HCT116 (cell line): ENCODE measurements at regions not wholly inside any gene's neighbourhood (a gene's known extent, or its start where the extent isn't known, plus 50 kb on each side); places are given as distances from the start of the nearest gene placed in this dataset.

Experiments used
- ATAC-seq: fragments of 200-7000 bp; cut with Tn5 transposase; 2 replicates; pipeline ENCODE4 v1.9.1; 2020; ENCODE audit warnings: mild to moderate bottlenecking, moderate library complexity
- BruUV-seq: library from RNA; stranded (reverse); fragments of 400-500 nt; replicated peaks from 2 replicates; lab custom pipeline; 2021; lab: Mats Ljungman, UMichigan
- CTCF ChIA-PET: fragments of 300-600 bp; sonication (Branson Sonifier 250); formaldehyde crosslinking; loops from one replicate; lab custom pipeline; 2021; ENCODE audit warnings: antibody characterized with exemption; lab: Charles Lee
- POLR2A ChIA-PET: fragments of 300-600, 350-600 bp; sonication (Branson Sonifier 250); formaldehyde crosslinking; loops from one replicate; lab custom pipeline; 2021; ENCODE audit warnings: antibody characterized with exemption; lab: Charles Lee
- RAD21 ChIA-PET, 2 experiments: fragments of 300-600 bp; sonication (Branson Sonifier 250); formaldehyde crosslinking; loops; one replicate each; lab custom pipeline; 2023; ENCODE audit warnings: low total read pairs in 2 of 2; ENCODE audit not compliant: uncharacterized antibody in 2 of 2, unreplicated experiment in 2 of 2, low non-redundant PET in 1 of 2; lab: Charles Lee
- DNase-seq: peaks from one replicate; pipeline ENCODE4 v3.0.0-alpha.2; 2010; ENCODE audit warnings: low read depth, low spot score
- H2AFZ ChIP-seq: fragments of 200-600 bp; shearing (Covaris generic), sonication (generic); 2 replicates; pipeline ENCODE4 v1.6.1; 2017; ENCODE audit warnings: low read depth, mixed run types, mixed read lengths, antibody characterized with exemption, low read length; ENCODE audit not compliant: poor library complexity, severe bottlenecking
- H3K27ac ChIP-seq: 2 replicates; pipeline ENCODE4 v1.5.1; 2012; ENCODE audit warnings: low read depth, low read length
- H3K27me3 ChIP-seq: fragments of 200-600 bp; sonication (generic); 2 replicates; pipeline ENCODE4 v1.6.1; 2016; ENCODE audit warnings: mixed run types, low read length, mixed read lengths; ENCODE audit not compliant: insufficient read depth
- H3K36me3 ChIP-seq, 2 experiments: fragments of 200-500 bp in 1 of 2; fragments of 200-600 bp in 1 of 2; sonication (Bioruptor generic) in 1 of 2; sonication (generic) in 1 of 2; 2 replicates each; pipeline versions ENCODE4 v1.5.1 to v1.6.1; 2014 to 2016; ENCODE audit warnings: low read length in 2 of 2, inconsistent platforms in 1 of 2, mixed read lengths in 1 of 2, mixed run types in 1 of 2; ENCODE audit not compliant: insufficient read depth in 2 of 2, control insufficient read depth in 1 of 2
- H3K4me1 ChIP-seq, 2 experiments: fragments of 200-600 bp in 1 of 2; sonication (generic) in 1 of 2; 2 replicates each; pipeline versions ENCODE4 v1.5.1 to v1.6.1; 2012 to 2017; ENCODE audit warnings: low read length in 2 of 2, inconsistent platforms in 1 of 2, mild to moderate bottlenecking in 1 of 2, mixed read lengths in 1 of 2, mixed run types in 1 of 2, moderate library complexity in 1 of 2; ENCODE audit not compliant: insufficient read depth in 2 of 2, control insufficient read depth in 1 of 2
- H3K4me2 ChIP-seq: fragments of 200-600 bp; sonication (generic); 2 replicates; pipeline ENCODE4 v1.6.1; 2017; ENCODE audit warnings: mixed run types, low read length, mixed read lengths
- H3K4me3 ChIP-seq, 2 experiments: fragments of 200-600 bp in 1 of 2; sonication (generic) in 1 of 2; replicated peaks in 1 of 2; 2 replicates each; pipeline ENCODE4 v1.5.1; 2011 to 2016; ENCODE audit warnings: low read length in 2 of 2, control low read depth in 1 of 2, low read depth in 1 of 2, mild to moderate bottlenecking in 1 of 2, mixed read lengths in 1 of 2, mixed run types in 1 of 2
- H3K79me2 ChIP-seq: fragments of 200-600 bp; sonication (generic); 2 replicates; pipeline ENCODE4 v1.6.1; 2017; ENCODE audit warnings: mild to moderate bottlenecking, mixed run types, low read length, moderate library complexity, mixed read lengths; ENCODE audit not compliant: insufficient read depth
- H3K9ac ChIP-seq: fragments of 200-600 bp; sonication (generic); 2 replicates; pipeline ENCODE4 v1.6.1; 2016; ENCODE audit warnings: low read length, mixed read lengths
- H3K9me2 ChIP-seq: fragments of 200-600 bp; sonication (generic), shearing (Covaris generic); 2 replicates; pipeline ENCODE4 v1.6.1; 2017; ENCODE audit warnings: mixed run types, mild to moderate bottlenecking, moderate library complexity; ENCODE audit not compliant: insufficient read depth
- H3K9me3 ChIP-seq, 2 experiments: fragments of 200-500 bp in 1 of 2; fragments of 200-600 bp in 1 of 2; sonication (Bioruptor generic) in 1 of 2; sonication (generic) in 1 of 2; 2 replicates each; pipeline ENCODE4 v1.6.1; 2014 to 2017; ENCODE audit warnings: low read length in 2 of 2, mixed read lengths in 2 of 2, inconsistent platforms in 1 of 2, low read depth in 1 of 2, mild to moderate bottlenecking in 1 of 2, mixed run types in 1 of 2, moderate library complexity in 1 of 2; ENCODE audit not compliant: control insufficient read depth in 1 of 2, insufficient read depth in 1 of 2
- H4K20me1 ChIP-seq: fragments of 200-600 bp; sonication (generic), shearing (Covaris generic); 2 replicates; pipeline ENCODE4 v1.6.1; 2017; ENCODE audit warnings: mixed run types, mild to moderate bottlenecking, moderate library complexity; ENCODE audit not compliant: insufficient read depth
- ATF3 ChIP-seq: IDR thresholded peaks from 2 replicates; pipeline ENCODE4 v1.6.1; 2012
- CTCF ChIP-seq, 3 experiments: fragments of 200-600 bp in 1 of 3; sonication (generic) in 1 of 3; IDR thresholded peaks in 2 of 3; conservative IDR thresholded peaks in 1 of 3; 2 replicates each; pipeline ENCODE4 v1.5.1; 2012 to 2017; ENCODE audit warnings: low read depth in 2 of 3, low read length in 2 of 3, antibody characterized with exemption in 1 of 3, borderline replicate concordance in 1 of 3, control low read depth in 1 of 3, mild to moderate bottlenecking in 1 of 3, mixed read lengths in 1 of 3, mixed run types in 1 of 3, moderate library complexity in 1 of 3; ENCODE audit not compliant: insufficient read depth in 1 of 3
- EZH2phosphoT487 ChIP-seq: fragments of 200-600 bp; IDR thresholded peaks from 2 replicates; pipeline ENCODE4 v1.6.1; 2018; ENCODE audit warnings: antibody characterized with exemption, borderline replicate concordance
- FOSL1 ChIP-seq: IDR thresholded peaks from 2 replicates; pipeline ENCODE4 v1.6.1; 2012; ENCODE audit warnings: low read depth
- SRF ChIP-seq: IDR thresholded peaks from 2 replicates; pipeline ENCODE4 v1.6.1; 2012; ENCODE audit warnings: low read depth
- YY1 ChIP-seq: IDR thresholded peaks from 2 replicates; pipeline ENCODE4 v1.6.1; 2011; ENCODE audit warnings: low read length, low read depth, moderate library complexity, mild to moderate bottlenecking; ENCODE audit not compliant: insufficient replicate concordance; ENCODE audit errors: extremely low read depth
- intact Hi-C: fragments of 100-400 bp; cut with micrococcal nuclease; formaldehyde crosslinking; loops from 2 replicates; pipeline ENCODE4 v1.10.0; 2022
- TF ChIP-seq, protein P1 (sequence below): IDR thresholded peaks from 2 replicates; pipeline ENCODE4 v1.6.1; 2012

GRCh38 chr14:30357791-30358190, 201.2 kb upstream of the G2E3 start:
- Histone ChIP-seq H3K4me1 (0 out of 4 replicates have a peak, but pooled peaks cover 0 to 3% of the 10 kb centered on the region in 2 experiments), H3K9me3 (no peaks in the 10 kb centered on the region), H3K79me2 (no peaks in the 10 kb centered on the region), H4K20me1 (no peaks in the 10 kb centered on the region), H3K4me3 (no peak overlapping the region), H3K27ac (no peak overlapping the region)
- DNase-seq (no peak), ATAC-seq (no peak)
- ChIA-PET RAD21 (no interaction called here), CTCF (no interaction called here), POLR2A (no interaction called here)
- intact Hi-C loops, result no loop called here
- TF ChIP-seq CTCF (IDR thresholded peaks at IDR 0.05 in 2 of 3, conservative IDR thresholded peaks at IDR 0.05 in 1 of 3; ENCODE audit: borderline replicate concordance in 1 of 3, insufficient read depth in 1 of 3, low read depth in 2 of 3, low read length in 2 of 3) (no peak), EZH2phosphoT487 (no peak), SRF (no peak), ATF3 (no peak), FOSL1 (no peak), YY1 (no peak)
- TF ChIP-seq, protein P1, sequence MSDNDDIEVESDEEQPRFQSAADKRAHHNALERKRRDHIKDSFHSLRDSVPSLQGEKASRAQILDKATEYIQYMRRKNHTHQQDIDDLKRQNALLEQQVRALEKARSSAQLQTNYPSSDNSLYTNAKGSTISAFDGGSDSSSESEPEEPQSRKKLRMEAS, result no peak
- TF ChIP-seq, all 23 proteins: peak for 0
- no peaks in the 10 kb centered on the region for H3K9me2 ChIP-seq
- H3K27me3 ChIP-seq, result no peaks in the 10 kb centered on the region
- H3K36me3 ChIP-seq, result no peaks in the 10 kb centered on the region
- BruUV-seq, result no TSS peak
- H3K4me2 ChIP-seq, result no peak overlapping the region
- H3K9ac ChIP-seq, result no peak overlapping the region
- no peak overlapping the region for H2AFZ ChIP-seq
